Islet of Langerhans (tissue), 1 donor: ENCODE measurements at regions not wholly inside any gene's neighbourhood (a gene's known extent, or its start where the extent isn't known, plus 50 kb on each side); places are given as distances from the start of the nearest gene placed in this dataset.

Experiments used
- FAIRE-seq: peaks from one replicate; lab custom pipeline; 2011; peaks lifted over from hg19 to GRCh38; lab: Jason Lieb, UNC

GRCh38 chr18:65409261-65409660, 341.6 kb upstream of the CDH7 start:
- no peak for FAIRE-seq

GRCh38 chr18:65403534-65403933, 347.3 kb upstream of the CDH7 start:
- no peak for FAIRE-seq

GRCh38 chr18:65399091-65399490, 351.7 kb upstream of the CDH7 start:
- no peak for FAIRE-seq

- FAIRE-seq, result no peak
These were observed 352.3 kb upstream of the CDH7 start for GRCh38 chr18:65398347-65399075.

- FAIRE-seq, result no peak
These were observed 369.8 kb upstream of the CDH7 start for GRCh38 chr18:65380986-65381385.

- no peak for FAIRE-seq
These were observed 370.2 kb upstream of the CDH7 start for GRCh38 chr18:65380571-65380970.

- FAIRE-seq, result no peak
These were observed 377.9 kb upstream of the CDH7 start for GRCh38 chr18:65372904-65373303.

GRCh38 chr18:65365245-65365980, 385.4 kb upstream of the CDH7 start:
- FAIRE-seq, result no peak

- no peak for FAIRE-seq
These were observed 386.7 kb upstream of the CDH7 start for GRCh38 chr18:65363911-65364632.

GRCh38 chr18:65363011-65363410, 387.8 kb upstream of the CDH7 start:
- no peak for FAIRE-seq

GRCh38 chr18:65359479-65359878, 391.3 kb upstream of the CDH7 start:
- FAIRE-seq, result no peak

GRCh38 chr18:65358306-65358705, 392.5 kb upstream of the CDH7 start:
- FAIRE-seq, result no peak

GRCh38 chr18:65352186-65352585, 398.6 kb upstream of the CDH7 start:
- no peak for FAIRE-seq

GRCh38 chr18:65349635-65350034, 401.2 kb upstream of the CDH7 start:
- no peak for FAIRE-seq

GRCh38 chr18:65347446-65347845, 403.4 kb upstream of the CDH7 start:
- FAIRE-seq, result no peak

- FAIRE-seq, result no peak
These were observed 404.7 kb upstream of the CDH7 start for GRCh38 chr18:65346086-65346485.

GRCh38 chr18:65343571-65343970, 407.2 kb upstream of the CDH7 start:
- no peak for FAIRE-seq

GRCh38 chr18:65336411-65336810, 414.4 kb upstream of the CDH7 start:
- FAIRE-seq, result no peak

GRCh38 chr18:65329010-65329409, 421.8 kb upstream of the CDH7 start:
- FAIRE-seq, result no peak

- FAIRE-seq, result no peak
These were observed 424.0 kb upstream of the CDH7 start for GRCh38 chr18:65326805-65327204.

GRCh38 chr18:65322895-65323294, 427.9 kb upstream of the CDH7 start:
- FAIRE-seq, result no peak

GRCh38 chr18:65298422-65298821, 452.4 kb upstream of the CDH7 start:
- FAIRE-seq, result no peak

- no peak for FAIRE-seq
These were observed 461.9 kb upstream of the CDH7 start for GRCh38 chr18:65288908-65289307.
